Subcutaneous abdominal adipose tissue (tissue), 5 donors: ENCODE measurements at regions not wholly inside any gene's neighbourhood (a gene's known extent, or its start where the extent isn't known, plus 50 kb on each side); places are given as distances from the start of the nearest gene placed in this dataset.

Experiments used
- H3K27ac ChIP-seq: one replicate; pipeline ENCODE4 v1.7.0; 2013; ENCODE audit warnings: low read depth, mild to moderate bottlenecking, inconsistent platforms, low read length, moderate library complexity
- H3K27me3 ChIP-seq, 5 donors: one replicate each; pipeline ENCODE4 v1.7.0; 2013; ENCODE audit warnings: low read length in 5 of 5, inconsistent platforms in 1 of 5; ENCODE audit not compliant: control insufficient read depth in 5 of 5, insufficient read depth in 4 of 5
- H3K36me3 ChIP-seq, 5 donors: one replicate each; pipeline ENCODE4 v1.7.0; 2013; ENCODE audit warnings: low read length in 5 of 5; ENCODE audit not compliant: control insufficient read depth in 5 of 5, insufficient read depth in 5 of 5
- H3K4me1 ChIP-seq, 5 donors: one replicate each; pipeline ENCODE4 v1.7.0; 2013; ENCODE audit warnings: low read length in 5 of 5, mild to moderate bottlenecking in 3 of 5, moderate library complexity in 1 of 5; ENCODE audit not compliant: control insufficient read depth in 5 of 5, insufficient read depth in 5 of 5
- H3K4me3 ChIP-seq, 5 donors: one replicate each; pipeline ENCODE4 v1.7.0; 2013; ENCODE audit warnings: low read length in 5 of 5, low read depth in 1 of 5
- H3K9ac ChIP-seq, 5 donors: one replicate each; pipeline ENCODE4 v1.7.0; 2013; ENCODE audit warnings: low read length in 5 of 5, mild to moderate bottlenecking in 4 of 5, moderate library complexity in 3 of 5
- H3K9me3 ChIP-seq, 5 donors: one replicate each; pipeline ENCODE4 v1.7.0; 2013; ENCODE audit warnings: low read length in 5 of 5; ENCODE audit not compliant: control insufficient read depth in 5 of 5
- donor health status: healthy.
- donor health status: healthy.
- donor health status: healthy.
- donor health status: healthy.
- donor health status: healthy.

DNA sequence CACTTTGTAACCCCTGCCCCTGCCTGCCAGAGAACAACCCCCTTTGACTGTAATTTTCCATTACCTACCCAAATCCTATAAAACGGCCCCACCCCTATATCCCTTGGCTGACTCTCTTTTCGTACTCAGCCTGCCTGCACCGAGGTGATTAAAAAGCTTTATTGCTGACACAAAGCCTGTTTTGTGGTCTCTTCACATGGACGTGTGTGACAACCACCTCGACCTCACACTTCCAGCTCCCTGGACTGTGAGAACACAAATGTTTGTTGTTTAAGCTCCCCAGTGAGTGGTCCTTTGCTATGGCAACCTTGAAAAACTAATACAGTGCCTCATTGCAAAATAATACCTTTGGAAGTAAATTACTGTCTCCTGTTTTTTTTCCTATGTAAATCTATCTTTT lies 299.2 kb upstream of the POU1F1 start:
- Histone ChIP-seq H3K9me3 (no peaks in the 10 kb centered on the region), H3K4me1 (no peaks in the 10 kb centered on the region), H3K4me3 (no peak overlapping the region), H3K27ac (no peak overlapping the region), H3K27me3 (no peaks in the 10 kb centered on the region), H3K9ac (no peak overlapping the region), H3K36me3 (no peaks in the 10 kb centered on the region)

DNA sequence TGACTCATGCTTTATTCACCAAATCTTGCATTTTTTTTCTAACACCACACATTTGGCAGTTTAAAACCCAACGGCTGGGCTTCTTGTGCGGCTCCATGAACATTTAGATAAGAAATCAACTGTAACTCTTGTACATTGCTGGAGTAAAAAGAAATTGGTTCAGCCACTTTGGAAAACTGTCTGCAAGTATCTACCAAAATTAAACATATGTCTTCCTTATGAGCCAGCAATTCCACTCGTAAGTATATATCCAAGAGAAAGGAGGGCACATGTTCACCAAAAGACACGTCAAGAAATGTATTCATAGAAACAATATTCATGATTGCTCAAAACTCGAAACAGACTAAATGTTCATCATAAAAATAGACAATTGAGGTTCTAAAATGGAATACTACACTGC lies 291.9 kb upstream of the POU1F1 start:
- H3K27me3 ChIP-seq, result no peaks in the 10 kb centered on the region
- no peaks in the 10 kb centered on the region for H3K9me3 ChIP-seq
- H3K36me3 ChIP-seq, result no peaks in the 10 kb centered on the region
- H3K4me3 ChIP-seq, result no peak overlapping the region
- no peak overlapping the region for H3K9ac ChIP-seq
- no peak overlapping the region for H3K27ac ChIP-seq
- H3K4me1 ChIP-seq, result no peaks in the 10 kb centered on the region

DNA sequence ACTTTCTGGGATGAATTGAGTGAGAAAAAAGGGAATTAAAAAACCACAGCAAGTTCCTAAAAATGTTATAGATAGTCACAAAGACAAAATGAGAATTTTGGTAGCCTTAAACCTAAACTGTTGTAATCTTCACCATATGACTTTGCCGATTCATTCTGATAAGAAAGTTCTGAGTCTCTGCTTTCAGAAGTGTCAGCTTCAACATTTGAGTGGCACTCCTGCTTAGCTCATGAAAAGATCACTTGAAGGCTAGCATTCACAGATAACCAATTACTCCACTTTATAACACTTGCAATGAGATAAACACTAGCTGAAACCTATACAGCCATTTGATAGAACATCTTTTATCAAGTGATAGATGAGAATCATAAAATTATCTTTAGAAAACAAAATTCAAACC lies 288.1 kb upstream of the POU1F1 start:
- H3K27me3 ChIP-seq, result no peaks in the 10 kb centered on the region
- H3K4me3 ChIP-seq, result no peak overlapping the region
- no peaks in the 10 kb centered on the region for H3K4me1 ChIP-seq
- H3K9me3 ChIP-seq, result peaks cover 0 to 8% (median 0%) of the 10 kb centered on the region in 5 donors
- H3K36me3 ChIP-seq, result no peaks in the 10 kb centered on the region
- H3K27ac ChIP-seq, result no peak overlapping the region
- no peak overlapping the region for H3K9ac ChIP-seq

DNA sequence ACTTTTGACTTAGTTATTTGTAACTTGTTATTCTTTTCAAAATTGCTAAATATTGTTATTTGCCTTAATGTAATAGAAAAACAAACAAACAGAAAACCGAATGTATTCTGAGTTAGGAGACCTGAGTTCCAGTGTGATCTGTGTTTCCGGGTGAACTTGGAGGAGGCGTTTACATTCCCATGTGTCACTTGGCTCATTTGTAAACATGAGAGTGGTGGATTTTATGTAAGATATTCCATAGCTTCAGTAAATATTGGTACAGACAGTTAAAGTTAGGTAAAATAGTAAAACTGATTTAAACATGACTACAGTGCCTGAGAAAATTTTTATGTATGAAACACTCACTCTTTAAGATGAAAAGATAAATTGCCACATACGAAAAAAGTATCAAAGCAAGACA lies 287.3 kb upstream of the POU1F1 start:
- no peaks in the 10 kb centered on the region for H3K4me1 ChIP-seq
- no peaks in the 10 kb centered on the region for H3K36me3 ChIP-seq
- H3K9me3 ChIP-seq, result peaks cover 0 to 8% (median 0%) of the 10 kb centered on the region in 5 donors
- no peaks in the 10 kb centered on the region for H3K27me3 ChIP-seq
- no peak overlapping the region for H3K4me3 ChIP-seq
- H3K27ac ChIP-seq, result no peak overlapping the region
- no peak overlapping the region for H3K9ac ChIP-seq

DNA sequence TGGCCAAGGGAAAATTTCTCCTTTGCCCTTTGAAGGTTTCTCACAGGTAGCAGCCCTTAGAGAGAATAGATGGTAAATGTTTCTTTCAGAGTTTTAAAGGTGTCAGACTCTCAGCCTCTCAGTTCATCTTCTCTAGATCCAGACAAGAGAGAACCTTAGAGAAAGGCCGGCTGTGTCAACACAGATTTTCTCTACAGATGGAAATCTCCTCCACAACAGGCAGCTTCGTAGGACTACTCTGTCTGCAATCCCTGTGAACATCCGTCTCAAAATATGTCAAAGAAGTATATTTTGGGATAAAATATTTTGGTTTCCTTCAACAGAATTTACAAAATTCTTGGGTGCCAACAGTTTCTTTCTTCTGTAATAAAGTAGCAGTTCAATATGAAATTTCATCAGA lies 282.1 kb upstream of the POU1F1 start:
- no peak overlapping the region for H3K4me3 ChIP-seq
- H3K9ac ChIP-seq, result no peak overlapping the region
- no peaks in the 10 kb centered on the region for H3K4me1 ChIP-seq
- H3K27me3 ChIP-seq, result no peaks in the 10 kb centered on the region
- peaks cover 0 to 8% (median 0%) of the 10 kb centered on the region in 5 donors for H3K9me3 ChIP-seq
- no peaks in the 10 kb centered on the region for H3K36me3 ChIP-seq
- no peak overlapping the region for H3K27ac ChIP-seq

DNA sequence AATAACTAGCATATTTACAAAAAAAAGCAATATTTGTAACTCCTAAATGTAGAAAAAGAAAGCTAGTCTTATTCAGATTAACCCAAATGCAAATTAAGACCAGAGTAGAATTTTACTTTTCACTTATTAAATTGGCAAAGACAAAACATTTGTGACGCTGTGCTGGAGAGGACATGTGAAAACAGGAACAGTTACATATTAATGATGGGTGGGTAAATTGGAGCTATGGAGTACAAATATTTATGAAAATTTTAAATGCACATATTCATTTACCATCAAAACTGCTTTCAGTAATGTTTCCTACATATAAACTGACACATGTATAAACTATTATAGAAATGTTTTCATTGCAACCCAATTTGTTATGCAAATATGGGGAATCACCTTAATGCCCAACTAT lies 278.9 kb upstream of the POU1F1 start:
- no peaks in the 10 kb centered on the region for H3K9me3 ChIP-seq
- no peak overlapping the region for H3K9ac ChIP-seq
- no peak overlapping the region for H3K27ac ChIP-seq
- H3K27me3 ChIP-seq, result no peaks in the 10 kb centered on the region
- no peaks in the 10 kb centered on the region for H3K4me1 ChIP-seq
- no peaks in the 10 kb centered on the region for H3K36me3 ChIP-seq
- no peak overlapping the region for H3K4me3 ChIP-seq

DNA sequence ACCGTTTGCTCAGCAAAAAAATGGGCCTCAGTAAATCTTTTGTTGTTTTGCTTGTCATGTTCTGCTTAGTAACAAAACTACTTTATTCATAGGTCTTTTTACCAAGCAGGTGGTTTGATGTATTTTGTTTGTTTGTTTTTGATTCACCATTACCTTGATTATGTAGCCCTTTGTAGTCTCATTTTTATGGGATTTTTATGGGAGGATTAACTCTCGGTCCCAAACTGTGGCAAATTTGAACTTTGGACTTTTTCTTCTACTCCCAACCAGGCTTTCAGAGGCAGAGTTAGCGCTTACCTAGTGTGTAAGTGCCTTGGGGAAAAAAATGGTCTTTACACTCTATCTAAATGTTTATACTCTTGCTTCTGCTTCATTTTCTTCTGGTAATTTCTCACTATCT lies 276.7 kb upstream of the POU1F1 start:
- H3K9ac ChIP-seq, result no peak overlapping the region
- H3K27ac ChIP-seq, result no peak overlapping the region
- H3K36me3 ChIP-seq, result no peaks in the 10 kb centered on the region
- no peaks in the 10 kb centered on the region for H3K9me3 ChIP-seq
- no peaks in the 10 kb centered on the region for H3K27me3 ChIP-seq
- H3K4me1 ChIP-seq, result no peaks in the 10 kb centered on the region
- H3K4me3 ChIP-seq, result no peak overlapping the region

DNA sequence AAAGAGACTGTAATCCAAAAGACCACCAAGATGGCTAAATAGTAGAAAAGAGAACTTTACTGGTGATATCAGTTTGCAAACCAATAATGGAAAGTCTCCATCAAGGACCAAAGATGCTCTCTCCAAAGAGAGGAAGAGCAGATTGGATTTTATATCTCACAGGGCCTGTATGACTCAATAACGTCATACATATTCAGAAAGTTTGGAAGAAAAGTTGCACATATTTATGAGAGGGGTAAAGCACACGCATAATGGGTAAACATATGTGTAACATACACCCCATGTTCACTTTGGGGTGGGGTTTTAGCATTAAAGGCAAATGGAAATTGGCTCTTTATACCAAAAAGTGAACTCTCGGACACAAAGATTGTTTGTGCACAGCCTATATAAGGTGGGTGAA lies 274.5 kb upstream of the POU1F1 start:
- no peaks in the 10 kb centered on the region for H3K36me3 ChIP-seq

DNA sequence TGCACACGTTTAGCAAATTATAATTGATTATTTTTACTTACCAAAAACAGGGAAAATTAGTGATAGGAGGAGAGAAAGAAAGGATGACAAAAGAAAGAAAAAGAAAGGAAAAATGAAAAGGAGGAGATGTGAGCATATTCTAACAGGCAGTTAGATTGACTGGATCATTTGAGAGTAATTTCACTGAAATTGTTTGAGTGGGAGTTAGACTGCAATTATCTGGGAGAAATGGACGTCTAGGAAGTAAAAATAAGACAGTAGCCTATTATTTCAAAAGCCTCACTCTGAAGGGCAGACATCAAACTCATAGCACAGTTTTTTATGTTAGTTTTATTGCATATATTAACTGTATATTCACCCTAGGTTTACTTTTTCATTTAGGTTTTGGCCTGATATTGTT lies 272.8 kb upstream of the POU1F1 start:
- no peaks in the 10 kb centered on the region for H3K4me1 ChIP-seq
- H3K9ac ChIP-seq, result no peak overlapping the region
- no peaks in the 10 kb centered on the region for H3K27me3 ChIP-seq
- H3K9me3 ChIP-seq, result no peaks in the 10 kb centered on the region
- H3K27ac ChIP-seq, result no peak overlapping the region
- no peak overlapping the region for H3K4me3 ChIP-seq
- no peaks in the 10 kb centered on the region for H3K36me3 ChIP-seq

More for the DNA sequence above, 274.5 kb upstream of the POU1F1 start:
- Histone ChIP-seq H3K4me3 (no peak overlapping the region), H3K9me3 (no peaks in the 10 kb centered on the region), H3K27me3 (no peaks in the 10 kb centered on the region), H3K4me1 (no peaks in the 10 kb centered on the region), H3K9ac (no peak overlapping the region), H3K27ac (no peak overlapping the region)

DNA sequence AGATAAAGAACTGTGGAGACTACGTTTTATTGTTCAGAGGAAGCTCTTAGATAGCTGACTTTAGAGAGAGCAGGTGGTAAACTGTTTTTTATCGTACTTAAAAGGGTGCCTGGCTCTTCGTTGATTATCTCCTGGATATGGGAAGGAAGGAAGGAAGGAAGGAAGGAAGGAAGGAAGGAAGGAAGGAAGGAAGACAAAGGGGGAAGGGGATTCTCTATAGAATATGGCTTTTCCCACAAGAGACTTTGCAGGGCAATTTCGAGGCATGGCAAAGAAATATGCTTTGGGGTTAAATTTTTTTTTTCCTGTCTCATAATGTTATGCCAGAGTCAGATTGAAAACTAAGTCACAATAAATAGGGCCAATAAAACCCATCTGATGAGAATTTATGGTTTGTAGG lies 271.9 kb upstream of the POU1F1 start:
- no peaks in the 10 kb centered on the region for H3K27me3 ChIP-seq
- H3K9me3 ChIP-seq, result no peaks in the 10 kb centered on the region
- H3K4me3 ChIP-seq, result no peak overlapping the region
- H3K9ac ChIP-seq, result no peak overlapping the region
- no peaks in the 10 kb centered on the region for H3K36me3 ChIP-seq
- no peak overlapping the region for H3K27ac ChIP-seq
- no peaks in the 10 kb centered on the region for H3K4me1 ChIP-seq

DNA sequence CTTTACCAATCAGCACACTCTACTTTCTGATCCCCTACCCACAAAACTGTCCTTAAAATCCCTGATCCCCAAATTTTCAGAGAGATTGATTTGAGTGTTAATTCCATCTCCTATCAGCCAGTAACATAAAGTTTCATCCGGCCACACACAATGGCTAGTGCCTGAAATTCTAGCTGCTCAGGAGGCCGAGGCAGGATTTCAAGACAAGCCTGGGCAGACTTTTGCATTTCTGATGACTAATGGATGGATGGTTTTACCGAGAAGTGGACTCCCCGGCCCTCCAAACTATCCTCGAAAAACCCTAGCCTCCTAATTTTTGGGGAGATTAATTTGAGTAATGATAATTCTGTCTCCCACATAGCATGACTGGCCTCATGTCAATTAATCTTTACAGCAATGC lies 269.8 kb upstream of the POU1F1 start:
- Histone ChIP-seq H3K36me3 (no peaks in the 10 kb centered on the region), H3K4me3 (no peak overlapping the region), H3K27me3 (no peaks in the 10 kb centered on the region)

More for the DNA sequence above, 269.8 kb upstream of the POU1F1 start:
- Histone ChIP-seq H3K27ac (no peak overlapping the region), H3K9me3 (no peaks in the 10 kb centered on the region), H3K4me1 (no peaks in the 10 kb centered on the region), H3K9ac (no peak overlapping the region)
